ENCODE measurements at regions not wholly inside any gene's neighbourhood (a gene's known extent, or its start where the extent isn't known, plus 50 kb on each side); places are given as distances from the start of the nearest gene placed in this dataset.

DNA sequence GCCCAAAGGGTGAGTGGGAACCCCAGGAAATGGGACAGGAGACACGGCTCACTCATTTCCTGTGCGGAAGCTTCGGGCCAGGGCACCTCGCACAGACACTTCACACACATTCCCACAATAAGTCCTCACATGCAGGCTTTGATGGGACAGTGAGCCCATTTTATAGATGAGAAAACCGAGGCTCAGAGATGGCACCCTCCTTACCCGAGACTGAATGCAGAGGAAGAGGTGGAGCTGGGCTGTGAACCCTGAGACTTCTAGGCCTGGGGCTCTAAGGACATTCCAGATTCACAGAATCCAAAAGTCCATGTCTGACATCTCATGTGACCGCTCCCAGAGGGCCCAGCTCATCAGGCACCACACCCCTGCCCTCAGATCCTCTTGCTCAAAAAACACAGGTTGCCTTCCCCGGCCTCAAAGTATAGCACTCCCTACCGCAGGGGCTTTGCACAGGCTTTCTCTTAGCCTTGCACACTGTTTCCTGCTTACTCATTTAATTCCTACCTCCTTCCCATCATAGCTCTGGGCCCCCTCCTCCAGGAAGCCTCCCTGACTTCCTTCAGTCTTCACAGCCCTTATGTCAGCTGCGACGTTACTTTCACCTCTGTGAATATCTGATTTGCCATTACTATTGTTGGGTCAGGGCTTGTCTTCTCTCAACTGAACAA lies 57.1 kb upstream of the TCF20 start:
- H3K79me2 ChIP-seq (ENCODE audit: control insufficient read depth, insufficient read depth, low read length, poor library complexity) = no peaks in the 10 kb centered on the region
- no peak overlapping the region for H2BK12ac ChIP-seq (ENCODE audit: low read length)
- H3K18ac ChIP-seq (ENCODE audit: low read length) = no peak overlapping the region
- no peak overlapping the region for H2AFZ ChIP-seq (ENCODE audit: insufficient read depth, low read length, poor library complexity)
- H3K79me1 ChIP-seq (ENCODE audit: low read length) = no peaks in the 10 kb centered on the region
- H3K27me3 ChIP-seq (ENCODE audit: insufficient read depth, low read length) = no peaks in the 10 kb centered on the region
- no peak overlapping the region for H3K9ac ChIP-seq (ENCODE audit: low read length)
- no peak for DNase-seq
- no peak overlapping the region for H2AK5ac ChIP-seq (ENCODE audit: low read length)
- H3K36me3 ChIP-seq (ENCODE audit: control insufficient read depth in 1 of 2, insufficient read depth in 2 of 2, low read length in 2 of 2) = no peaks in the 10 kb centered on the region
- no peak overlapping the region for H3K4me2 ChIP-seq (ENCODE audit: low read length)
- no peak overlapping the region for H2BK120ac ChIP-seq (ENCODE audit: insufficient read depth, low read length, poor library complexity)
- WGBS (ENCODE audit: extremely low coverage, insufficient coverage, insufficient read length) = no CpG with 5 or more reads among the region's 11 CpGs
- no peak overlapping the region for H2BK5ac ChIP-seq (ENCODE audit: low read depth, low read length, poor library complexity)
- H3K9me3 ChIP-seq (ENCODE audit: insufficient read depth, low read depth, low read length) = peaks cover 1% of the 10 kb centered on the region
- no peak overlapping the region for H3K4ac ChIP-seq (ENCODE audit: low read depth, low read length)
- no peaks in the 10 kb centered on the region for H3K4me1 ChIP-seq (ENCODE audit: control insufficient read depth in 1 of 2, insufficient read depth in 2 of 2, low read length in 2 of 2)
- H3K23ac ChIP-seq (ENCODE audit: low read length) = no peak overlapping the region
- H3K4me3 ChIP-seq (ENCODE audit: low read depth, low read length) = no peak overlapping the region
- H4K12ac ChIP-seq (ENCODE audit: low read depth, low read length) = no peak overlapping the region
- H4K8ac ChIP-seq (ENCODE audit: low read depth, low read length) = no peak overlapping the region
- H3K14ac ChIP-seq (ENCODE audit: low read length) = no peak overlapping the region
- no peak overlapping the region for H4K91ac ChIP-seq (ENCODE audit: low read depth, low read length)
- H3K27ac ChIP-seq (ENCODE audit: low read depth, low read length) = no peak overlapping the region

DNA sequence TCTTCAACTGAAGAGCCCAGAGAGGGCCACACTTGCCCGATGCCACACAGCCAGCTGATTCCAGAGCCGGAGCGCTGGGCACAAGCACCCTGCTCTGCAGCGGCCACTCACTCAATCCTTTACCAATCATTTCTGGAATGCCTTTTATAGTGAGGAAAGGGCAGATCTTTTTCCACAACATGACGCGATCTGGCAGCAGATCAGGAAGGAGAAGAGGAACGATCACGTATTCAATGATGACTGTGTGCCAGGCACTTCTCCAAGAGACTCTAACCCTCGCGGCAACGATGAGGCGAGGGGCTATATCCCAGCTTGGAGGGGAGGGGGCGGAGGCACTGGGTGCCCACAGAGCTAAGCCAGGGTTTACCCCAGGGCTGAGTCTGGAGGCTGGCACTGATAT lies 56.3 kb upstream of the TCF20 start:
- Histone ChIP-seq H3K27ac (ENCODE audit: low read depth, low read length) (no peak overlapping the region), H3K79me1 (ENCODE audit: low read length) (no peaks in the 10 kb centered on the region), H2BK12ac (ENCODE audit: low read length) (no peak overlapping the region), H3K9me3 (ENCODE audit: insufficient read depth, low read depth, low read length) (peaks cover 1% of the 10 kb centered on the region), H4K8ac (ENCODE audit: low read depth, low read length) (no peak overlapping the region), H3K18ac (ENCODE audit: low read length) (no peak overlapping the region), H3K23ac (ENCODE audit: low read length) (no peak overlapping the region), H4K91ac (ENCODE audit: low read depth, low read length) (no peak overlapping the region), H3K14ac (ENCODE audit: low read length) (no peak overlapping the region), H2BK5ac (ENCODE audit: low read depth, low read length, poor library complexity) (no peak overlapping the region), H3K9ac (ENCODE audit: low read length) (no peak overlapping the region), H3K4me1 (ENCODE audit: control insufficient read depth in 1 of 2, insufficient read depth in 2 of 2, low read length in 2 of 2) (no peaks in the 10 kb centered on the region), H2AK5ac (ENCODE audit: low read length) (no peak overlapping the region), H3K27me3 (ENCODE audit: insufficient read depth, low read length) (no peaks in the 10 kb centered on the region), H2AFZ (ENCODE audit: insufficient read depth, low read length, poor library complexity) (no peak overlapping the region), H2BK120ac (ENCODE audit: insufficient read depth, low read length, poor library complexity) (no peak overlapping the region), H3K36me3 (ENCODE audit: control insufficient read depth in 1 of 2, insufficient read depth in 2 of 2, low read length in 2 of 2) (no peaks in the 10 kb centered on the region), H3K4me2 (ENCODE audit: low read length) (no peak overlapping the region), H3K4ac (ENCODE audit: low read depth, low read length) (no peak overlapping the region), H4K12ac (ENCODE audit: low read depth, low read length) (no peak overlapping the region), H3K4me3 (ENCODE audit: low read depth, low read length) (no peak overlapping the region), H3K79me2 (ENCODE audit: control insufficient read depth, insufficient read depth, low read length, poor library complexity) (no peaks in the 10 kb centered on the region)
- WGBS (ENCODE audit: extremely low coverage, insufficient coverage, insufficient read length) = no CpG with 5 or more reads among the region's 13 CpGs
- DNase-seq = no peak

DNA sequence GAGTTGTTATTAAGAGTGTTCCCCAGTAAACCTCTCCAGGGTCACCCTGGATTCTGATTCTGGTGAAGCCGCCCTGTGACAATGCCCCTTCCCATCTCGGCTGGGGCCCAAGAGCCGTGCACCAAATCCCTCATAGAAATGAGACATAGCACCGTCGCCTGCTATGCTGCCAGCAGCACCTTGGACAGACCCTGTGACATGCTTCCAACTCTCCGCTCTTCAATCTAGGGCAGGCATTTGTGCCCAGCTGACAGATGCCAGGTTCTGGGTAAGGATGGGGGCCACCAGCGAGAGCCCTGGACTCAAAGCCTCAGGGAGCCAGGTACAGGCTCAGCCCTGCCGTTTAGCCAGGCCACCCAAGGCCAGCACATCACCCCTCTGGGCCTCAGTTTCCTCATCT lies 55.8 kb upstream of the TCF20 start:
- Histone ChIP-seq H3K9me3 (ENCODE audit: insufficient read depth, low read depth, low read length) (peaks cover 1% of the 10 kb centered on the region), H2BK12ac (ENCODE audit: low read length) (no peak overlapping the region), H4K91ac (ENCODE audit: low read depth, low read length) (no peak overlapping the region), H3K36me3 (ENCODE audit: control insufficient read depth in 1 of 2, insufficient read depth in 2 of 2, low read length in 2 of 2) (no peaks in the 10 kb centered on the region), H3K4me2 (ENCODE audit: low read length) (no peak overlapping the region), H3K4ac (ENCODE audit: low read depth, low read length) (no peak overlapping the region), H3K18ac (ENCODE audit: low read length) (no peak overlapping the region), H4K8ac (ENCODE audit: low read depth, low read length) (no peak overlapping the region), H3K27ac (ENCODE audit: low read depth, low read length) (no peak overlapping the region), H3K27me3 (ENCODE audit: insufficient read depth, low read length) (no peaks in the 10 kb centered on the region), H4K12ac (ENCODE audit: low read depth, low read length) (no peak overlapping the region), H2BK5ac (ENCODE audit: low read depth, low read length, poor library complexity) (no peak overlapping the region), H3K79me1 (ENCODE audit: low read length) (no peaks in the 10 kb centered on the region), H3K4me1 (ENCODE audit: control insufficient read depth in 1 of 2, insufficient read depth in 2 of 2, low read length in 2 of 2) (no peaks in the 10 kb centered on the region), H2AFZ (ENCODE audit: insufficient read depth, low read length, poor library complexity) (no peak overlapping the region), H3K23ac (ENCODE audit: low read length) (no peak overlapping the region), H3K4me3 (ENCODE audit: low read depth, low read length) (no peak overlapping the region), H2BK120ac (ENCODE audit: insufficient read depth, low read length, poor library complexity) (no peak overlapping the region), H3K79me2 (ENCODE audit: control insufficient read depth, insufficient read depth, low read length, poor library complexity) (no peaks in the 10 kb centered on the region), H3K14ac (ENCODE audit: low read length) (no peak overlapping the region), H3K9ac (ENCODE audit: low read length) (no peak overlapping the region), H2AK5ac (ENCODE audit: low read length) (no peak overlapping the region)
- no peak for DNase-seq
- WGBS (ENCODE audit: extremely low coverage, insufficient coverage, insufficient read length) = no CpG with 5 or more reads among the region's 8 CpGs

- H3K27me3 ChIP-seq (ENCODE audit: insufficient read depth, low read length) = no peaks in the 10 kb centered on the region
- no peak overlapping the region for H4K8ac ChIP-seq (ENCODE audit: low read depth, low read length)
- H3K79me1 ChIP-seq (ENCODE audit: low read length) = no peaks in the 10 kb centered on the region
- H3K14ac ChIP-seq (ENCODE audit: low read length) = no peak overlapping the region
- no peak overlapping the region for H3K18ac ChIP-seq (ENCODE audit: low read length)
- H2AFZ ChIP-seq (ENCODE audit: insufficient read depth, low read length, poor library complexity) = no peak overlapping the region
- no CpG with 5 or more reads among the region's 17 CpGs for WGBS (ENCODE audit: extremely low coverage, insufficient coverage, insufficient read length)
- no peaks in the 10 kb centered on the region for H3K4me1 ChIP-seq (ENCODE audit: control insufficient read depth in 1 of 2, insufficient read depth in 2 of 2, low read length in 2 of 2)
- no peaks in the 10 kb centered on the region for H3K36me3 ChIP-seq (ENCODE audit: control insufficient read depth in 1 of 2, insufficient read depth in 2 of 2, low read length in 2 of 2)
- no peak overlapping the region for H3K4me2 ChIP-seq (ENCODE audit: low read length)
- H3K27ac ChIP-seq (ENCODE audit: low read depth, low read length) = no peak overlapping the region
- no peak overlapping the region for H2BK120ac ChIP-seq (ENCODE audit: insufficient read depth, low read length, poor library complexity)
- no peak overlapping the region for H4K12ac ChIP-seq (ENCODE audit: low read depth, low read length)
- H2BK5ac ChIP-seq (ENCODE audit: low read depth, low read length, poor library complexity) = no peak overlapping the region
- no peak overlapping the region for H3K4me3 ChIP-seq (ENCODE audit: low read depth, low read length)
- H4K91ac ChIP-seq (ENCODE audit: low read depth, low read length) = no peak overlapping the region
- peaks cover 1% of the 10 kb centered on the region for H3K9me3 ChIP-seq (ENCODE audit: insufficient read depth, low read depth, low read length)
- H3K9ac ChIP-seq (ENCODE audit: low read length) = no peak overlapping the region
- no peak overlapping the region for H2BK12ac ChIP-seq (ENCODE audit: low read length)
- DNase-seq = no peak
- no peak overlapping the region for H3K23ac ChIP-seq (ENCODE audit: low read length)
- no peaks in the 10 kb centered on the region for H3K79me2 ChIP-seq (ENCODE audit: control insufficient read depth, insufficient read depth, low read length, poor library complexity)
- no peak overlapping the region for H3K4ac ChIP-seq (ENCODE audit: low read depth, low read length)
- H2AK5ac ChIP-seq (ENCODE audit: low read length) = no peak overlapping the region
These were observed 54.7 kb upstream of the TCF20 start for GRCh38 chr22:42324990-42325710.

Data from trophoblast cell (in vitro differentiated cells and primary cell).